Hematopoietic multipotent progenitor cell treated with erythropoietin and hydrocortisone succinate and interleukin-3 and kit ligand, for 4 days (in vitro differentiated cells): ENCODE measurements at regions not wholly inside any gene's neighbourhood (a gene's known extent, or its start where the extent isn't known, plus 50 kb on each side); places are given as distances from the start of the nearest gene placed in this dataset.
A peak's percentile ranks its signal among the peaks of the same experiment; 100 is the strongest.
"Not testable (repeated sequence)": the region's sequence is repeated elsewhere in the genome, so short reads cannot be mapped to it uniquely, and the experiment has no call there.

Experiments
- DNase-seq: peaks from one replicate; pipeline ENCODE4 v3.0.0-alpha.2; 2015

DNA sequence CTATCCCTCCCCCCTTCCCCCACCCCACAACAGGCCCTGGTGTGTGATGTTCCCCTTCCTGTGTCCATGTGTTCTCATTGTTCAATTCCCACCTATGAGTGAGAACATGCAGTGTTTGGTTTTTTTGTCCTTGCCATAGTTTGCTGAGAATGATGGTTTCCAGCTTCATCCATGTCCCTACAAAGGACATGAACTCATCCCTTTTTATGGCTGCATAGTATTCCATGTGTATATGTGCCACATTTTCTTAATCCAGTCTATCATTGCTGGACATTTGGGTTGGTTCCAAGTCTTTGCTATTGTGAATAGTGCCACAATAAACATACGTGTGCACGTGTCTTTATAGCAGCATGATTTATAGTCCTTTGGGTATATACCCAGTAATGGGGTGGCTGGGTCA lies 52.3 kb upstream of the MAN1A2 start:
- DNase-seq, result not testable (repeated sequence)

DNA sequence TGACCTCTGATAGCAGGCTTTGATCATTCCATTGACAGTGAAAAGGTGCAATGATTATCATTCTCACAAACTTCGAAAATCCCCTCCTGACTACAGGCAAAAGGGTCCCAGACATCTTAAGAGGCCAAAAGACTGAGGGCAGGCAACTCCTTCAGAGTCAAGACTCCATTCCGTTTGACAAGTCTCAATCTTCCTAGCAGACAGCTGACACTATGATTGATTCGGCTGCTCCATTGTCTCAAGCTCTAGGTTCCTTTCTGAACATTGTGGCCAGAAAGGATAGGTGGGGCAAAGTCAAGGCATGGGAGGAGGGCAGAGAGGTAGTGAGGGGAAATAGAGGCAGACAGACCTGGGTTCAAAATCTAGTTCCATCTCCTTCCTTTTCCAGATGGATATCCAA lies 53.7 kb upstream of the MAN1A2 start:
- DNase-seq, result no peak

GRCh38 chr1:117312453-117313138 lies 54.7 kb upstream of the MAN1A2 start:
- DNase-seq, result peak; percentile 56

DNA sequence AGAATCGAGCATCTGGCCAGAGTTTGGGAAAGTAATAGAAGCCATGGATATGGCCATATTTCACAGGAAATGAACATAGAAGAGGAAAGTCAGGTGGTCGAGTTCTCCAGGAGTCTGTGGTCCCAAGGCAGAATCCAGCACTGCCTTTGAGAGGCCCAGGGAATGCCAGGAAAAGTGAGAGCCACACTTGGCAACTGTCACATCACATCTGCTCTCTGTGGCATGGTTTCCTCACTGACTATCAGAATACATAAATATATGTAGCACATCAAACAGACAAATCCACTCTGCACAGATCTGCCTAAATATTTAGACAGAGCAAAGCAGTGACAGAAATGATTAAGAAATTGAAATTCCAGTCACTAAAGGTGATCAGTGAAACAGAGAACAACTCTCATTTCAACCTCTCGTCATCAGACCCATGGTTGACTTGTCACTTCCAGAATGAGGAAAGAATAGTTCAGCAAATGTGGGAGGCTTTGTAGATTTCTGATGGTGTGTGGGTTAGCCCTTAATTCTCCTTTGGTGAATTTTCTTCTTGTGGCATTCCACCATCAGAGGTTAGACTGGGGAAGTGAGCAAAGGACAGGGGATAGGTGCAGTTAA lies 58.8 kb upstream of the MAN1A2 start:
- DNase-seq, result no peak

DNA sequence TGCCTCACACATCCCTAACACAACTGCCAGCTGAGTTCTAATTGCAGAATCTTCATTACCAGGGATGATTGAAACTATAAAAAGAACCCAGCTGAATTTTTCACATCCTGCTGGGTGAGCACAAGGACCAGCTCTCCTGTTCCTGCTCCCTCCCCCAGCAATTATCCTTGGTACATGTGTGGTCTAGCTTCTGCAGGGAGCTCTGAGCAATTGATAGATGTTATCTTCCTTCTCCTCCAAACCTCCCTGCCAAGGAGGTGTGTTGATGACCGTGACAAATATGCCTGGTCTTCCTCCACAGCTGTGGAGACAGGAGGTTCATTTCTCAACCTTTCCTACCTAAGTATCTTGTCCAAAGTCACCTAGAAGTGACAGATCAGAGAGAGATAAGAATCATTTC lies 65.3 kb upstream of the MAN1A2 start:
- no peak for DNase-seq

GRCh38 chr1:117300183-117300582 lies 67.1 kb upstream of the MAN1A2 start:
- not testable (repeated sequence) for DNase-seq

DNA sequence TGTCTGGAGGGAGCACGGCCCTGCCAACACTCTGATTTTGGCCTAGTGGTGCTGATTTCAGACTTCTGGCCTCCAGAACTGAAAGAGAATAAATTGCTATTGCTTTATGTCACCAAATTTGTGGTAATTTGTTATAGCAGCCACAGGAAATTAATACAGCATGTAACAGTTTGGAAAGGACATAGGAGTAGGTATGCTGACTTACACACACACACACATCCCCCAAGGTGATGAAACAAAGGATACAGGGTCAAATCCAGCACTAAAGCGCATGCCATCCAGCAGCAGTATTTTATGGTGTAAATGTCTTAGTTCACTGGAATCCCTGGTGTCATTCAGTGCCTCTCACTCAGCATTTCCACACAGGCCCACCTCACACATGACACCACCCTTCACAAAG lies 72.2 kb upstream of the MAN1A2 start:
- DNase-seq, result no peak

DNA sequence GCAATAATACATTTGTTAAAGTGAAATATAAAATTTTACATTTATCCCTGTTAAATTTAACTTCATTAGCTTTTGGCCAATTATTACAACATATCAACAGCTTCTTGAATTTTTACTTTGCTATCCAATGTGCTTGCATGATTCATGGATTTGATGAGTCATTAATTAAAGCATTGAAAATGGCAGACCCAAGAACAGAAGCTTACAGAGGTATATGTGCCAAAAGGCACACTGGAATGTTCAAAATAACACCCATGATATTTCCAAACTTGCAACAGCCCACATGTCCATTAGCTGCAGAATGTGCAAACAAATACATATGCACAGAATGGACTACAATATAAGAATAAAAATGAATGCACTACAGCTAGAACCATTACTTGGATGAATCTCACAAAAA lies 76.4 kb upstream of the MAN1A2 start:
- DNase-seq, result no peak

- no peak for DNase-seq
Observed at GRCh38 chr1:117289316-117289870, 77.9 kb upstream of the MAN1A2 start.

- DNase-seq, result no peak
Observed at GRCh38 chr1:117286562-117286961, 75.8 kb upstream of the VTCN1 start.

GRCh38 chr1:117286145-117286544 lies 75.4 kb upstream of the VTCN1 start:
- no peak for DNase-seq

DNA sequence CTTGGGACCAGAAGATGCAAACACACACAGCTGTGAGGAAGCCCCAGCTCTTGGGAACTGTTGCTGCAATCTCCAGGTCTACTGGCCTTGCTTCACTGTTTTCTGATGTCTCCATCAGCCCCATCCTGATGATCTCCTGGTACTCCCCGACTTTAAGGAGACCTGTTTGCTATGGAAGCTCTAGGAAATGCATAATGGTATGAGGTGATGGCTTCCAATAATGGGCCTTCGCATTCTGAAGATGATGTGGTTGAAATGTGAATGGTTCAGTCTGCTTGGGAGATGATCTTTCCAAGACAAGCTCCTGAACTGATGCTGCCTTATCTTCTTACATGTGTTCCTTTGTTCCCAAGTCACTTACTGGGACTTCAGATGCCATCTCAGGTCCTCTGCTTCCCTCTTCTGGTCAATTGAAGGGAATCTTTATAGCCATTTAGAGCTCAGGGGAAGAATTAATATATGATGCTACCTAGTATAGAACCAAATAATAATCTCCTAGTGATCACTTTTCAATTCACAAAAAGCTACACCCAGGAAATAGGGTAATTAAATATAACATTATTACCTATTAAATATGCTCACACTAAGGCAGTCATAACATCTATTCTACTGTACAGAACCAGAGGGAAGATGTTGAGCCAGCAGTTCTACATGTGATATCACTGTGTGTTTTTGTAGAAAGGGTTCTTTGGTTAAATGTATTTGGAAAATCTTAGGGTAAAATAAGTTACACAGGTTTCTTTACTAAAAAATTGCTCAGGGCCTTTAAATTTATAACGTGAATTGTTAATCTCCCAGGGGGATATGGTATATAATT lies 73.9 kb upstream of the VTCN1 start:
- peak; percentile 67 for DNase-seq

DNA sequence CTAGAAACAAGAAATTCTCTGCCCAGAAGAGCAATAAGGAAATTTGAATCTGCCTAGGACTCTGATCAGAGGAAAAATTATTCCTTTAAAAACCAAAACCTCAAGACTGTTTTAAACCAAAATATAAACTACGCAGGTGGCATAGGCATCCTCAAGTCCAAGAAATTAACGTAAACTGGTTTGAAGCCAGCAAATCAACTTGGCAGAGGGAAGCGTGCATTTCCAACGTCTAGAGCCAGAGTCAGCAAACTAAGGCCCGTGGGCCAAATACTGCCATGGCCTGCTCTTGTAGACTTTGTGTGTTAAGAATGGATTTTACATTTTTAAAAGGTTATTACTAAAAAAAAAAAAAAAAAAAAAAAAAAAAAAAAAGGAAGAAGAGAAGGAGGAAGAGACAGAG lies 67.8 kb upstream of the VTCN1 start:
- no peak for DNase-seq

GRCh38 chr1:117275055-117275454 lies 64.3 kb upstream of the VTCN1 start:
- no peak for DNase-seq

- no peak for DNase-seq
Observed at GRCh38 chr1:117271959-117272358, 61.2 kb upstream of the VTCN1 start.

DNA sequence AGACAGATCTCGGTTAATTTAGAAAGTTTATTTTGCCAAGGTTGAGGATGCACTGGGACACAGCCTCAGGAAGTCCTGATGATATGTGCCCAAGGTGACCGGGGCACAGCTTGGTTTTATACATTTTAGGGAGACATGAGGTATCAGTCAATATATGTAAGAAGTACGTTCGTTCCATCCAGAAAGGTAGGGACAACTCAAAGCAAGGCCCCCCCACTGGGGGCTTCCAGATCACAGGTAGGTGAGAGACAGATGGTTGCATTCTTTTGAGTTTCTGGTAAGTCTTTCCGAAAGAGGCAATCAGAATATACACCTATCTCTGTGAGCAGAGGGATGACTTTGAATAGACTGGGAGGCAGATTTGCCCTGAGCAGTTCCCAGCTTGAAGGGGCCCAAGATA lies 60.4 kb upstream of the VTCN1 start:
- DNase-seq, result no peak

- no peak for DNase-seq
Observed at GRCh38 chr1:117270679-117271078, 60.0 kb upstream of the VTCN1 start.

GRCh38 chr1:117268535-117269455 lies 58.1 kb upstream of the VTCN1 start:
- no peak for DNase-seq

GRCh38 chr1:117267232-117267774 lies 56.6 kb upstream of the VTCN1 start:
- DNase-seq, result no peak

GRCh38 chr1:117262976-117263375 lies 52.2 kb upstream of the VTCN1 start:
- no peak for DNase-seq

GRCh38 chr1:117261424-117261785 lies 50.7 kb upstream of the VTCN1 start:
- no peak for DNase-seq

GRCh38 chr1:117260761-117261423 lies 50.2 kb upstream of the VTCN1 start:
- no peak for DNase-seq
